ENCODE measurements at regions not wholly inside any gene's neighbourhood (a gene's known extent, or its start where the extent isn't known, plus 50 kb on each side); places are given as distances from the start of the nearest gene placed in this dataset.

DNA sequence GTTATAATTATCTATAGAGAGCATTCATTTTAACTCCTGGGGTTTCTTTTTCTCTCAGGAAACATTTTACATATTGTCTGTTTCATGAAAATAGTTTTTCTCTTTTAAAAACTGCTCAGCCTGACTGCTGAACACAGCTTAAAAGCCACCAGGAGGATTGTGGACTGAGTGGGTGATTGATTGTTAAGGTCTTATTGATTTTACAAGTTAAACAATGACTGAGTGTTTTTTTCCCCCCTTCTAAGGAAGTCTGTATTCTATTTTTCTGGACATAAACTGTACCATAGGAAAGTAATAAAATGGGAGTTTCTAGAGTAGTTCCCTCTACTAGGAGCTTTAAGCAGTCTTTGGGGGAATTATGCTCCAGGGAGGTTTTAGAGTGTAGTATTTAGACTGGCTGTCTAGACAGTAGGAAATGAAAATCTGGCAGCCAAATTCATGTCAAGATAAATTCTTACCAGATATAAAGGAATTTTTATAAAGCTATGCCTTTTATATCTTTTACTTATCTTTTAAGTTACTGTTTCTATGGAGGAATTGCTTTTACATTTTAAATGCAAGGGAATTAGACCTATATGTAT, 463.9 kb downstream of the PRR16 start:
- TF ChIP-seq, protein P1, sequence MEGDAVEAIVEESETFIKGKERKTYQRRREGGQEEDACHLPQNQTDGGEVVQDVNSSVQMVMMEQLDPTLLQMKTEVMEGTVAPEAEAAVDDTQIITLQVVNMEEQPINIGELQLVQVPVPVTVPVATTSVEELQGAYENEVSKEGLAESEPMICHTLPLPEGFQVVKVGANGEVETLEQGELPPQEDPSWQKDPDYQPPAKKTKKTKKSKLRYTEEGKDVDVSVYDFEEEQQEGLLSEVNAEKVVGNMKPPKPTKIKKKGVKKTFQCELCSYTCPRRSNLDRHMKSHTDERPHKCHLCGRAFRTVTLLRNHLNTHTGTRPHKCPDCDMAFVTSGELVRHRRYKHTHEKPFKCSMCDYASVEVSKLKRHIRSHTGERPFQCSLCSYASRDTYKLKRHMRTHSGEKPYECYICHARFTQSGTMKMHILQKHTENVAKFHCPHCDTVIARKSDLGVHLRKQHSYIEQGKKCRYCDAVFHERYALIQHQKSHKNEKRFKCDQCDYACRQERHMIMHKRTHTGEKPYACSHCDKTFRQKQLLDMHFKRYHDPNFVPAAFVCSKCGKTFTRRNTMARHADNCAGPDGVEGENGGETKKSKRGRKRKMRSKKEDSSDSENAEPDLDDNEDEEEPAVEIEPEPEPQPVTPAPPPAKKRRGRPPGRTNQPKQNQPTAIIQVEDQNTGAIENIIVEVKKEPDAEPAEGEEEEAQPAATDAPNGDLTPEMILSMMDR (tag by site-specific recombination; IDR thresholded peaks at IDR 0.05): no peak
- TF ChIP-seq ZNF513 (tag by site-specific recombination; IDR thresholded peaks at IDR 0.05): no peak
- no peak for TF ChIP-seq SP2 (tag by site-specific recombination; IDR thresholded peaks at IDR 0.05)
- no peak for TF ChIP-seq ZSCAN23 (tag by site-specific recombination; IDR thresholded peaks at IDR 0.05)
- no peak for TF ChIP-seq ZNF670 (tag by site-specific recombination; IDR thresholded peaks at IDR 0.05; ENCODE audit: low read depth)
- no peak for TF ChIP-seq PBX3 (CRISPR knock-in tag; IDR thresholded peaks at IDR 0.05)
- no peak for TF ChIP-seq ZBTB8A (tag by site-specific recombination; IDR thresholded peaks at IDR 0.05)
- TF ChIP-seq ZNF548 (tag by site-specific recombination; IDR thresholded peaks at IDR 0.05): no peak
- TF ChIP-seq YY1 (tag by site-specific recombination; IDR thresholded peaks at IDR 0.05): no peak
- TF ChIP-seq BCL11A (tag by site-specific recombination; IDR thresholded peaks at IDR 0.05; ENCODE audit: low read depth): no peak
- no peak for TF ChIP-seq TCF7L2 (IDR thresholded peaks at IDR 0.05; ENCODE audit: borderline replicate concordance, low read depth, low read length)
- TF ChIP-seq FEZF1 (tag by site-specific recombination; IDR thresholded peaks at IDR 0.05): no peak
- TF ChIP-seq ZNF433 (tag by site-specific recombination; IDR thresholded peaks at IDR 0.05; ENCODE audit: low read depth): no peak
- no peak for TF ChIP-seq HOXC10 (CRISPR knock-in tag; IDR thresholded peaks at IDR 0.05)
